Osteoblast (primary cell): ENCODE measurements at regions not wholly inside any gene's neighbourhood (a gene's known extent, or its start where the extent isn't known, plus 50 kb on each side); places are given as distances from the start of the nearest gene placed in this dataset.

Experiments used
- DNase-seq: peaks from one replicate; pipeline ENCODE4 v3.0.0; 2011; ENCODE audit warnings: low spot score, mixed read lengths; ENCODE audit not compliant: insufficient read length; ENCODE audit errors: missing footprints
- H2AFZ ChIP-seq: 2 replicates; pipeline ENCODE4 v1.6.0; 2011; ENCODE audit warnings: mild to moderate bottlenecking, low read length
- H3K27ac ChIP-seq: 2 replicates; pipeline ENCODE4 v1.5.1; 2011; ENCODE audit warnings: mild to moderate bottlenecking, low read depth, low read length, moderate library complexity
- H3K27me3 ChIP-seq: 2 replicates; pipeline ENCODE4 v1.6.0; 2012; ENCODE audit warnings: mild to moderate bottlenecking, control low read depth, inconsistent platforms, low read length, moderate library complexity; ENCODE audit not compliant: insufficient read depth
- H3K36me3 ChIP-seq: 2 replicates; pipeline ENCODE4 v1.5.1; 2011; ENCODE audit warnings: mild to moderate bottlenecking, low read length, control low read depth, moderate library complexity; ENCODE audit not compliant: insufficient read depth
- H3K4me1 ChIP-seq: 2 replicates; pipeline ENCODE4 v1.5.1; 2011; ENCODE audit warnings: mild to moderate bottlenecking, low read length, control low read depth, moderate library complexity; ENCODE audit not compliant: insufficient read depth
- H3K4me2 ChIP-seq: 2 replicates; pipeline ENCODE4 v1.6.0; 2011; ENCODE audit warnings: mild to moderate bottlenecking, low read length; ENCODE audit not compliant: insufficient read depth
- H3K4me3 ChIP-seq: fragments of 200-600 bp; sonication (generic); 3 replicates; pipeline ENCODE4 v1.5.1; 2012; ENCODE audit warnings: mild to moderate bottlenecking, low read length, inconsistent platforms; ENCODE audit not compliant: insufficient read depth
- H3K79me2 ChIP-seq: 2 replicates; pipeline ENCODE4 v1.6.0; 2012; ENCODE audit warnings: mild to moderate bottlenecking, low read length, control low read depth, inconsistent platforms; ENCODE audit not compliant: insufficient read depth
- H3K9me3 ChIP-seq: 2 replicates; pipeline ENCODE4 v1.5.1; 2011; ENCODE audit warnings: low read depth, low read length, control low read depth
- H4K20me1 ChIP-seq: 2 replicates; pipeline ENCODE4 v1.6.0; 2012; ENCODE audit warnings: mild to moderate bottlenecking, low read length, control low read depth; ENCODE audit not compliant: insufficient read depth
- TF ChIP-seq, protein P1 (sequence below): IDR thresholded peaks from 2 replicates; pipeline ENCODE4 v1.5.1; 2011; ENCODE audit warnings: mild to moderate bottlenecking, low read depth, low read length, moderate library complexity; ENCODE audit errors: extremely low read depth

DNA sequence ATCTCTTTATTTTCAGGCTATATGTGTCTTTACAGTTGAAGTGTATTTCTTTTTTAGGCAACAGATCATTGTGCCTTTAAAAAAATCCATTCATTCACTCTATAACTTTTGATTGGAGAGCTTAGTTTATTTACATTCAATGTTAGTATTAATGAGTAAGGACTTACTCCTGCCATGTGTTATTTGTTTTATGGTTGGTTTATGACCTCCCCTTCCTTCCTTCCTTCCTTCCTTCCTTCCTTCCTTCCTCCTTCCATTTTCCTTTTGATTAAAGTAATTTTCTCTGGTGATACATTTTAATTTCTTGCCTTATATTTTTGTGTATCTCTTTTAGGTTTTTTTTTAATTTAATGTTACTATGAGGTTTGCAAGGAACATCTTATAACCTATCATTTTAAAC is 1005.3 kb upstream of the EPHA7 start:
- Histone ChIP-seq H2AFZ (no peak overlapping the region), H3K27me3 (no peaks in the 10 kb centered on the region), H3K36me3 (no peaks in the 10 kb centered on the region), H3K79me2 (no peaks in the 10 kb centered on the region), H3K4me3 (no peak overlapping the region), H3K9me3 (peaks cover 3% of the 10 kb centered on the region), H3K4me1 (no peaks in the 10 kb centered on the region), H4K20me1 (no peaks in the 10 kb centered on the region), H3K4me2 (no peak overlapping the region), H3K27ac (no peak overlapping the region)
- TF ChIP-seq, protein P1, sequence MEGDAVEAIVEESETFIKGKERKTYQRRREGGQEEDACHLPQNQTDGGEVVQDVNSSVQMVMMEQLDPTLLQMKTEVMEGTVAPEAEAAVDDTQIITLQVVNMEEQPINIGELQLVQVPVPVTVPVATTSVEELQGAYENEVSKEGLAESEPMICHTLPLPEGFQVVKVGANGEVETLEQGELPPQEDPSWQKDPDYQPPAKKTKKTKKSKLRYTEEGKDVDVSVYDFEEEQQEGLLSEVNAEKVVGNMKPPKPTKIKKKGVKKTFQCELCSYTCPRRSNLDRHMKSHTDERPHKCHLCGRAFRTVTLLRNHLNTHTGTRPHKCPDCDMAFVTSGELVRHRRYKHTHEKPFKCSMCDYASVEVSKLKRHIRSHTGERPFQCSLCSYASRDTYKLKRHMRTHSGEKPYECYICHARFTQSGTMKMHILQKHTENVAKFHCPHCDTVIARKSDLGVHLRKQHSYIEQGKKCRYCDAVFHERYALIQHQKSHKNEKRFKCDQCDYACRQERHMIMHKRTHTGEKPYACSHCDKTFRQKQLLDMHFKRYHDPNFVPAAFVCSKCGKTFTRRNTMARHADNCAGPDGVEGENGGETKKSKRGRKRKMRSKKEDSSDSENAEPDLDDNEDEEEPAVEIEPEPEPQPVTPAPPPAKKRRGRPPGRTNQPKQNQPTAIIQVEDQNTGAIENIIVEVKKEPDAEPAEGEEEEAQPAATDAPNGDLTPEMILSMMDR, result no peak
- no peak for DNase-seq

DNA sequence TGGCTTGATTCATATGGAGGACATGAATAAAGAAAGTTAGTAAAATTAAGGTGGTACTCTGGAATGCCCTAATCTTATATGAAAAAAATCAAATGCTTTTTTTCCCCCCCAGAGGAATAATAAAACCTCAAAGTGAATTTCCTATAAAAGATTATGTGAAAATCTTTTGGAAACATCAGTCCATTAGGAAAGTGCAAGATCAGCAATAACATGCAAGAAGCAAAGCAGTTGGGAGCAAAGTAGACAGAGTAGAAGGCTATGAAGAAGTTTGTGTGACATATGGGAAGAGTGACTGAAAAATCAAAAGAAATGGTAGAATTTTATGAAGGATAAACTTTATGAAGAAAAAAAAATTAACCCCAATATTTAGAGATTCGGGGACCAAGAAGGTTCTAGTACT is 998.0 kb upstream of the EPHA7 start:
- Histone ChIP-seq H3K4me2 (no peak overlapping the region), H3K27ac (no peak overlapping the region), H3K27me3 (no peaks in the 10 kb centered on the region), H4K20me1 (no peaks in the 10 kb centered on the region), H3K4me1 (no peaks in the 10 kb centered on the region), H2AFZ (no peak overlapping the region), H3K79me2 (no peaks in the 10 kb centered on the region), H3K36me3 (no peaks in the 10 kb centered on the region), H3K9me3 (no peaks in the 10 kb centered on the region), H3K4me3 (no peak overlapping the region)
- TF ChIP-seq, protein P1, result no peak
- DNase-seq, result no peak

DNA sequence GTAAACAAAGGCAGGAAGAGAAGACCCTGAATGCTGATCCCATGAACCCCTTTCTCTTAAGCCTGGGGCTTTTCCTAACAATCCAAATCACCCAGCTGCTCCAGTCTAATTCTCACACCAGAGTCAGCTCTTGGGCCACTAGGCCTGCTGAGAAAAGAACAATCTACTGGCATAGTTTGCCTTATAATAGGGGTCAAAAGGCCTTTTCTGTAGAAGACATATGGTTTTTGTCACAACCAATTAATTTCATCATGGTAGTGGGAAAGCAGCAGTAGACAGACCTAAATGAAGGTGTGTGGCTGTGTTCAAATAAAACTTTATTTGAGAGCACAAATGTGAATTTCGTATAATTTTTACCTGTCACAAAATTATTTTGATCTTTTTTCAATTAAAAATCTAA is 994.7 kb upstream of the EPHA7 start:
- no peaks in the 10 kb centered on the region for H3K9me3 ChIP-seq
- TF ChIP-seq, protein P1, result no peak
- H3K4me3 ChIP-seq, result no peak overlapping the region
- H3K4me2 ChIP-seq, result no peak overlapping the region
- no peak overlapping the region for H2AFZ ChIP-seq
- no peaks in the 10 kb centered on the region for H3K36me3 ChIP-seq
- H3K27me3 ChIP-seq, result no peaks in the 10 kb centered on the region
- no peaks in the 10 kb centered on the region for H3K79me2 ChIP-seq
- H4K20me1 ChIP-seq, result no peaks in the 10 kb centered on the region
- no peak overlapping the region for H3K27ac ChIP-seq
- no peaks in the 10 kb centered on the region for H3K4me1 ChIP-seq
- no peak for DNase-seq

DNA sequence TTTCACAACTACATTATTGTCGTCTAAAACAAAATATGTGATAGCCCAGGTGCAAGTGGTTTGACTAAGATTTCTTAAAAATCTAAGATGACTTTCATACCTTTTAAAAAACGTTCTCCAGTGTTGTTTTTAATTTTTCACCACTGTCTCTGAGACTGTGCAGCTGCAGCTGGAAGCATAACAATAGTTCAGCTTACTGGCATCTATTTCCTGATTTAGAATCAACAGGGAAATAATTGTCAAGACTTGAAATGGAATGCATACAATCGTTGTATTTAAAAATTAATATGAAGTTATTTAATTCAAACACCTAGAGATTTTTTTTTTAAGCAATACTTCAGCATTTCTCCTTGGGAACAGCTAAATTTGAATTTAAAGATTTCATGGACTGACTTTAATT is 982.0 kb upstream of the EPHA7 start:
- H3K36me3 ChIP-seq, result no peaks in the 10 kb centered on the region
- no peak for DNase-seq
- peaks cover 2% of the 10 kb centered on the region for H3K9me3 ChIP-seq
- no peaks in the 10 kb centered on the region for H4K20me1 ChIP-seq
- H3K27ac ChIP-seq, result no peak overlapping the region
- no peaks in the 10 kb centered on the region for H3K4me1 ChIP-seq
- H3K4me3 ChIP-seq, result no peak overlapping the region
- TF ChIP-seq, protein P1, result no peak
- no peak overlapping the region for H2AFZ ChIP-seq
- H3K79me2 ChIP-seq, result no peaks in the 10 kb centered on the region
- H3K4me2 ChIP-seq, result no peak overlapping the region
- H3K27me3 ChIP-seq, result no peaks in the 10 kb centered on the region
